Stimulated activated CD4-positive, alpha-beta T cell treated with anti-CD3 and anti-CD28 coated beads, TNF-alpha, amount 100 ng/mL, for 48 hours (primary cell): ENCODE measurements at regions not wholly inside any gene's neighbourhood (a gene's known extent, or its start where the extent isn't known, plus 50 kb on each side); places are given as distances from the start of the nearest gene placed in this dataset.

Experiments used
- DNase-seq, 3 donors: peaks; one replicate each; pipeline ENCODE4 v3.0.0-alpha.2; 2020; ENCODE audit warnings: low read depth in 3 of 3

- DNase-seq = no peak
Measured at GRCh38 chr2:217274578-217274977, 414.7 kb upstream of the TNP1 start.

GRCh38 chr2:217273851-217274250 lies 414.0 kb upstream of the TNP1 start:
- no peak for DNase-seq

- DNase-seq = no peak
Measured at GRCh38 chr2:217273162-217273561, 413.3 kb upstream of the TNP1 start.

- no peak for DNase-seq
Measured at GRCh38 chr2:217271813-217272212, 411.9 kb upstream of the TNP1 start.

- DNase-seq = no peak
Measured at GRCh38 chr2:217270485-217271121, 410.7 kb upstream of the TNP1 start.

GRCh38 chr2:217269701-217270484 lies 410.0 kb upstream of the TNP1 start:
- DNase-seq = no peak

- DNase-seq = no peak
Measured at GRCh38 chr2:217268978-217269377, 409.1 kb upstream of the TNP1 start.

- no peak for DNase-seq
Measured at GRCh38 chr2:217267758-217268157, 407.9 kb upstream of the TNP1 start.

GRCh38 chr2:217263756-217264155 lies 403.9 kb upstream of the TNP1 start:
- no peak for DNase-seq

GRCh38 chr2:217262911-217263310 lies 403.0 kb upstream of the TNP1 start:
- no peak for DNase-seq

- no peak for DNase-seq
Measured at GRCh38 chr2:217261452-217261851, 401.6 kb upstream of the TNP1 start.

- no peak for DNase-seq
Measured at GRCh38 chr2:217260441-217261115, 400.7 kb upstream of the TNP1 start.

GRCh38 chr2:217258170-217258569 lies 398.3 kb upstream of the TNP1 start:
- no peak for DNase-seq

GRCh38 chr2:217256251-217256650 lies 396.4 kb upstream of the TNP1 start:
- no peak for DNase-seq

GRCh38 chr2:217254111-217254510 lies 394.2 kb upstream of the TNP1 start:
- no peak for DNase-seq

GRCh38 chr2:217252181-217252580 lies 392.3 kb upstream of the TNP1 start:
- DNase-seq = no peak

GRCh38 chr2:217250013-217250524 lies 390.2 kb upstream of the TNP1 start:
- no peak for DNase-seq

- no peak for DNase-seq
Measured at GRCh38 chr2:217249121-217250012, 389.5 kb upstream of the TNP1 start.

- no peak for DNase-seq
Measured at GRCh38 chr2:217248312-217248935, 388.6 kb upstream of the TNP1 start.

GRCh38 chr2:217247476-217247875 lies 387.6 kb upstream of the TNP1 start:
- DNase-seq = no peak

GRCh38 chr2:217246108-217246507 lies 386.2 kb upstream of the TNP1 start:
- DNase-seq = no peak
